Activated CD4-positive, alpha-beta T cell treated with anti-CD3 and anti-CD28 coated beads, Interleukin-2, amount 10 ng/mL, durations not matched to agents 24 days and 14 days (primary cell): ENCODE measurements at regions not wholly inside any gene's neighbourhood (a gene's known extent, or its start where the extent isn't known, plus 50 kb on each side); places are given as distances from the start of the nearest gene placed in this dataset.
"Not testable (repeated sequence)": the region's sequence is repeated elsewhere in the genome, so short reads cannot be mapped to it uniquely, and the experiment has no call there.

ENCODE experiments used
- DNase-seq: peaks from one replicate; pipeline ENCODE4 v3.0.0; 2022
- H3K27ac Mint-ChIP-seq: one replicate; pipeline ENCODE4 v1.8.0; 2022; ENCODE audit warnings: mild to moderate bottlenecking, mixed read lengths
- H3K27me3 Mint-ChIP-seq: one replicate; pipeline ENCODE4 v1.8.0; 2022; ENCODE audit warnings: mixed read lengths
- H3K36me3 Mint-ChIP-seq: one replicate; pipeline ENCODE4 v1.8.0; 2022; ENCODE audit warnings: low read depth, mild to moderate bottlenecking, mixed read lengths
- H3K4me1 Mint-ChIP-seq: one replicate; pipeline ENCODE4 v1.8.0; 2021; ENCODE audit warnings: mixed read lengths
- H3K4me3 Mint-ChIP-seq: one replicate; pipeline ENCODE4 v1.8.0; 2022; ENCODE audit warnings: mild to moderate bottlenecking, moderate library complexity, mixed read lengths
- H3K9me3 Mint-ChIP-seq: one replicate; pipeline ENCODE4 v1.8.0; 2021; ENCODE audit warnings: mixed read lengths
- intact Hi-C: fragments of 100-400 bp; cut with micrococcal nuclease; formaldehyde crosslinking; loops from one replicate; pipeline ENCODE4 v1.15.1; 2023

DNA sequence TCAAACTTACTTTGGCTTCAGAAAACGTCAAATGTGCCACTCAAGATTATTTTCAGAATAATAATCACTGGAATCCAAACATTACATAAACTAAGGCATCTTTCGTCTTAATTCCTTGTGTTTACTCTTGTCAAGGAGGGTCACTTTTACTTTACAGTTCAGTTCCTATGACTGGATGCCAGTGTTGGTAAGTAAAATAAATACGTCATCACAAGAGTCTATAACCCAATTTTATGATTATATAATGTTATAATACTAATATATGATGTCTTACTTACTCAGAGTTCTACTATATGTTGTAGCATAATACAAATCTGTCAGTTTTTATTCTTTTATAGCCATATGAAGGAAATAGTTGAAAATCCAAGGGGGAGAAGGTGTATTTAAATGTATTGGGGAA lies 123.8 kb downstream of the GPR85 start:
- DNase-seq: no peak
- intact Hi-C loops: no loop called here
- H3K9me3 Mint-ChIP-seq: no peaks in the 10 kb centered on the region
- H3K36me3 Mint-ChIP-seq: no peaks in the 10 kb centered on the region
- peaks cover 2% of the 10 kb centered on the region for H3K27me3 Mint-ChIP-seq
- H3K4me3 Mint-ChIP-seq: no peak overlapping the region
- H3K27ac Mint-ChIP-seq: no peak overlapping the region
- H3K4me1 Mint-ChIP-seq: no peaks in the 10 kb centered on the region

DNA sequence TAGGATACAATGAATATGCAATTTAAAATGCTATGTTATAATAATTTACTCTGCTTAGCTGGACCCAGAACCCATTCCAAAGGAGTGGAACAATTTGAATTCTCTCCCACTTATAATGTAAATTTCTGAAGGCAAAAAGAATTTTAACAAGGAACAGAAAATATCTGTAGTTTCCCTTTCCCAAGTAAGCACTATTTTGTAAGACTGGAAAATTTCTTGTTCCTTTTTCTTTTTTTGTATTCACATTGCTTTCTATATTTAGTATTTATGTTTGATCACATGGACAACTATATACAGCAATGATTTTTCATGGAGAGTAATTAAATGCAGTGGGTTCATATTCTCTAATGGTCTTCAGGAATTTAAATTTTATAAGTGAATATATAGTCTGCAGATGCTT lies 127.4 kb downstream of the GPR85 start:
- no peaks in the 10 kb centered on the region for H3K4me1 Mint-ChIP-seq
- H3K36me3 Mint-ChIP-seq: no peaks in the 10 kb centered on the region
- H3K4me3 Mint-ChIP-seq: no peak overlapping the region
- DNase-seq: no peak
- H3K9me3 Mint-ChIP-seq: no peaks in the 10 kb centered on the region
- H3K27me3 Mint-ChIP-seq: peaks cover 2% of the 10 kb centered on the region
- H3K27ac Mint-ChIP-seq: no peak overlapping the region
- intact Hi-C loops: no loop called here

DNA sequence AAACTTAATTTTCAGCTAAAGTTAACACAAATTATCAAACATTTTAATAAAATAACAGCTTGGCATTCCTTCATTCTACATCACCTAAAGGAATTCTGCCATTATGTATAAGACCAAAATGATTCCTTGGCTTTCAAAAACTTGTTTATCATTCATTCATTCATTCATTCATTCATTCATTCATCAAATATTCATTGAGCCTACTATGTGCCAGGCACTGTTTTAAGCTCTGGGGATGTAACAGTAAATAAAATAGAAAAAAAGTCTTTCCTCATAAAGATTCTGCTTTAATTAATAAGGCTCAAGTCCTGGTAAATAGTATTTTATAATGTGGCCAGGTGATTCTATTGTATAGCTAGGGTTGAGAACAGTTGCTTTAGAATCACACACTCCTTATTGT lies 127.9 kb downstream of the GPR85 start:
- Mint-ChIP-seq H3K4me3 (no peak overlapping the region), H3K4me1 (no peaks in the 10 kb centered on the region), H3K36me3 (no peaks in the 10 kb centered on the region), H3K27ac (no peak overlapping the region), H3K9me3 (no peaks in the 10 kb centered on the region), H3K27me3 (peaks cover 2% of the 10 kb centered on the region)
- no peak for DNase-seq
- intact Hi-C loops: no loop called here

- Mint-ChIP-seq H3K4me1 (no peaks in the 10 kb centered on the region), H3K27me3 (peaks cover 2% of the 10 kb centered on the region), H3K27ac (no peak overlapping the region), H3K4me3 (no peak overlapping the region), H3K9me3 (no peaks in the 10 kb centered on the region), H3K36me3 (no peaks in the 10 kb centered on the region)
- DNase-seq: no peak
- intact Hi-C loops: no loop called here
These were observed 128.7 kb downstream of the GPR85 start for GRCh38 chr7:112957901-112958300.

GRCh38 chr7:112953031-112953430 lies 133.6 kb downstream of the GPR85 start:
- H3K4me1 Mint-ChIP-seq, H3K9me3 Mint-ChIP-seq, intact Hi-C loops, H3K27ac Mint-ChIP-seq, H3K36me3 Mint-ChIP-seq, H3K4me3 Mint-ChIP-seq, DNase-seq: not testable (repeated sequence)
- peaks cover 19% of the 10 kb centered on the region for H3K27me3 Mint-ChIP-seq

GRCh38 chr7:112951070-112951469 lies 135.6 kb downstream of the GPR85 start:
- peaks cover 25% of the 10 kb centered on the region for H3K27me3 Mint-ChIP-seq
- no peak overlapping the region for H3K27ac Mint-ChIP-seq
- no peaks in the 10 kb centered on the region for H3K4me1 Mint-ChIP-seq
- H3K4me3 Mint-ChIP-seq: no peak overlapping the region
- H3K36me3 Mint-ChIP-seq: no peaks in the 10 kb centered on the region
- intact Hi-C loops: no loop called here
- no peaks in the 10 kb centered on the region for H3K9me3 Mint-ChIP-seq
- DNase-seq: no peak

GRCh38 chr7:112949682-112950081 lies 136.9 kb downstream of the GPR85 start:
- H3K27ac Mint-ChIP-seq, intact Hi-C loops, H3K9me3 Mint-ChIP-seq, H3K36me3 Mint-ChIP-seq, H3K4me1 Mint-ChIP-seq, H3K4me3 Mint-ChIP-seq, DNase-seq: not testable (repeated sequence)
- H3K27me3 Mint-ChIP-seq: peaks cover 29% of the 10 kb centered on the region

DNA sequence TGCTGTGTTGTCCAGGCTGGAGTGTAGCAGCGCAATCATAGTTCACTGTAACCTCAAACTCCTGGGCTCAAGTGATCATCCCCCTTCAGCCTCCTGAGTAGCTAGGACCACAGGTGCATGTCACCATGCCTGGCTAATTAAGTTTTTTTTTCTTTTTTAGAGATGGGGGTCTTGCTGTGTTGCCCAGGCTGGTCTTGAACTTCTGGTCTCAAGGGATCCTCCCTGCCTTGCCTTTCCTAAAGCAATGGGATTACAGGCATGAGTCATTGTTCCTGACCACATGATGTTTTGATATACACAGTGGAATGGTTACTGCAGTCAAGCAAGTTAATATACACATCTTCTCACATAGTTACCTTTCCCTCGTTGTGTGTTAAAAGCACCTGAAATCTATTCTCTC lies 140.3 kb downstream of the GPR85 start:
- Mint-ChIP-seq H3K27ac (no peak overlapping the region), H3K9me3 (no peaks in the 10 kb centered on the region), H3K36me3 (no peaks in the 10 kb centered on the region), H3K4me1 (no peaks in the 10 kb centered on the region), H3K4me3 (no peak overlapping the region), H3K27me3 (peaks cover 32% of the 10 kb centered on the region)
- intact Hi-C loops: no loop called here
- no peak for DNase-seq

GRCh38 chr7:112945046-112945445 lies 141.6 kb downstream of the GPR85 start:
- intact Hi-C loops: no loop called here

DNA sequence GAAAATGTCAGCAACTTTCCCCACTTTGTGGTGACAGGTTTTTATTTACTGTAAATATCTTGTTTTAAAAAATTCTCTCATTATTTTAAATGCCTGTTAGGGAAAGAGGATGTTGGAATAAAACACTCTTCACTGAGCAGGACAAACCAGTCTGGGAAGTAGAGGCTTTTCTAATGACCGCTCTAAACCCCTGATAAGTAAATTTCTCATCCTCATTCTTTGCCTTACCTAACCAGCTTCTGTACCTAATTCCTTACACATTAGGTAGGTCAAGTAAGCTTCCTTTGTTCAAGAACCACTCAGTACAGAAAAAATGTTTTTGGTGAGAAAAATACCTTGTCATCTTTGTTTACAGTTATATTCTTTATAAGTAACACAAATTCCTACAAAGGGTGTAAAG lies 143.6 kb downstream of the GPR85 start:
- DNase-seq: no peak
- Mint-ChIP-seq H3K27ac (no peak overlapping the region), H3K4me3 (no peak overlapping the region), H3K36me3 (no peaks in the 10 kb centered on the region), H3K4me1 (peaks cover 20% of the 10 kb centered on the region), H3K9me3 (peaks cover 5% of the 10 kb centered on the region), H3K27me3 (peaks cover 15% of the 10 kb centered on the region)
- intact Hi-C loops: no loop called here

More at GRCh38 chr7:112945046-112945445, 141.6 kb downstream of the GPR85 start:
- H3K27me3 Mint-ChIP-seq: peaks cover 24% of the 10 kb centered on the region
- H3K4me3 Mint-ChIP-seq: no peak overlapping the region
- peaks cover 5% of the 10 kb centered on the region for H3K9me3 Mint-ChIP-seq
- H3K4me1 Mint-ChIP-seq: peaks cover 9% of the 10 kb centered on the region
- DNase-seq: no peak
- H3K36me3 Mint-ChIP-seq: no peaks in the 10 kb centered on the region
- no peak overlapping the region for H3K27ac Mint-ChIP-seq

DNA sequence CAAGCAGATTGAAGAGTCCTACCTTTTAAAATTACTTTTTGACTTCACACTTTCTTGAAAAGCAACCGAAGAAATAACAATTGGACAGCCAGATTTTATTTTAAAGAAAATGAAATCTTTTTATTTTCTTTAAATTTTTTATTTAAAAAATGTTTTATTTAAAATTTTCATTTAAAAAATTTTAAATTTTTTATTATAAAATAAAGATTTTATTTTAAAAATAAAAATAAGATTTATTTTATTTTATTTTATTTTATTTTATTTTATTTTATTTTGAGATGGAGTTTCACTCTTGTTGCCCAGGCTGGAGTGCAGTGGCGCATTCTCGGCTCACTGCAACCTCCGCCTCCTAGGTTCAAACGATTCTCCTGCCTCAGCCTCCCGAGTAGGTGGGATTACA lies 144.5 kb downstream of the GPR85 start:
- DNase-seq, intact Hi-C loops, H3K9me3 Mint-ChIP-seq, H3K27ac Mint-ChIP-seq, H3K36me3 Mint-ChIP-seq, H3K4me3 Mint-ChIP-seq: not testable (repeated sequence)
- Mint-ChIP-seq H3K4me1 (peaks cover 22% of the 10 kb centered on the region), H3K27me3 (peaks cover 14% of the 10 kb centered on the region)

DNA sequence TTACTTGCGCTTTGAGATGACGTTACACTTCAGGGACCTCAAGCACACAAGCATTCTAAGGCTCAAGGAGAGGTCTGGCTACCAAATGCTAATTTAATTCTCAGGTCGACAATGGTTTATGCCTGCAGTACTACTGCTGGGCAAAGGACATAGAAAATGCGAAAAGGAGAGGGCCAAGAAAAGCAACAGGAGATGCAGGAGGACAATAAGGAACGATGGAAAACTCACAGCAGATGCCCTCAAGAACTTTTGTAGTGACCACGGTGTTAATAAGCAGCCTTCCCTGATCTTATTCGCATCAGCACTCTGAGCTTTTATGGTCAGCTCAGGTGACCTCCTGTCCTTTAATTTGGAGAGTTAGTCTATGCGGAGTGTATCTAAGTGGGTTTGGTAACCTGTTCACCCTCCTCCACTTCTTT lies 146.3 kb downstream of the GPR85 start:
- peaks cover 5% of the 10 kb centered on the region for H3K9me3 Mint-ChIP-seq
- H3K27me3 Mint-ChIP-seq: peaks cover 5% of the 10 kb centered on the region
- no peak for DNase-seq
- peaks cover 26% of the 10 kb centered on the region for H3K4me1 Mint-ChIP-seq
- peaks cover 4% of the 10 kb centered on the region for H3K36me3 Mint-ChIP-seq
- peak overlapping the region; percentile 97 for H3K27ac Mint-ChIP-seq
- intact Hi-C loops: loop anchor here (1.0 to 2.0 kb wide), 2 partner anchors 152 to 734 kb away; partner anchors contain the start of genes DOCK4 and ZNF277
- H3K4me3 Mint-ChIP-seq: peak overlapping the region; percentile 95

- peaks cover 5% of the 10 kb centered on the region for H3K27me3 Mint-ChIP-seq
- peaks cover 26% of the 10 kb centered on the region for H3K4me1 Mint-ChIP-seq
- intact Hi-C loops: loop anchor here (1.0 to 2.0 kb wide), 4 partner anchors 151 to 733 kb away; partner anchors contain the start of genes DOCK4, IFRD1, SMIM30 and ZNF277
- peaks cover 5% of the 10 kb centered on the region for H3K9me3 Mint-ChIP-seq
- peak; percentile 100 for DNase-seq
- H3K4me3 Mint-ChIP-seq: peak overlapping the region; percentile 95
- peaks cover 5% of the 10 kb centered on the region for H3K36me3 Mint-ChIP-seq
- H3K27ac Mint-ChIP-seq: peak overlapping the region; percentile 97
These were observed 146.9 kb downstream of the GPR85 start for GRCh38 chr7:112939574-112940313.

DNA sequence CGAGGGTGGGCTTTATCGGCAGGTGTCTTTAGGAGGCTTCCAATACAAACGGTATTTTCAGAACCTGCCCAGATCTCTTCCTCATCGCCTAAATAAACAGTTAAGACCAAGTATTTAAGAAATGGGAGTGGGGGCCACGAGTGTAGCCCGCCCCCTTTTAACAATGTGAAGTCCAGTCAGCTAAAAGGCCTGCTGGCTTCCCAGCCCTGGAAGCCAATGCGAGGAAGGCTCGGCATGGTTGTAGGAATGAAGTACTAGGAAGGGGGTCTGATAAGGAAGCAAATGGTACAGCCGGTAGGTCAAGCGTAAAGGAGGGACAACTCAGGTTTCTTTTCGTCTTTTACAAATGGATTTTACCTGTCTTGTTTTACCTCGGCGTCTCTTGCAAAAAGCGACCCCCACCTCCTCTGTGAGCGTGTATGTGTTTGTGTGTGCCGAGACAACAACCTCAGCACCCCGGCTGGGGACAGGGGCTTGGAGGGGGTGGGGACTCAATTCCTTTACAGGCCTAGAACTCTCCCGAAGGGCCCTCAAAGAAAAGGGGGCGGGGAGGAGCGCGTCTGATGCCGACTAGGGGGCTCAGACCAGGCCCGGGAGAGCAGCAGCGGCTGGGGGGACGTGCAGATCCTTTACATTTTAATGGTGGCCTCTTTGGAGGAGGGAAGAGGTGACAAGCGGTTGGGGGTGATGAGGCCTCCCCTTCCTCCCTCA lies 147.6 kb downstream of the GPR85 start:
- DNase-seq: peak; percentile 78
- intact Hi-C loops: loop anchor here (1.0 kb wide), 2 partner anchors 179 to 489 kb away; partner anchors contain the start of genes IFRD1 and SMIM30
- H3K36me3 Mint-ChIP-seq: peaks cover 5% of the 10 kb centered on the region
- peak overlapping the region; percentile 95 for H3K4me3 Mint-ChIP-seq
- H3K27ac Mint-ChIP-seq: peak overlapping the region; percentile 97
- peaks cover 4% of the 10 kb centered on the region for H3K27me3 Mint-ChIP-seq
- H3K9me3 Mint-ChIP-seq: peaks cover 5% of the 10 kb centered on the region
- H3K4me1 Mint-ChIP-seq: peaks cover 26% of the 10 kb centered on the region
